ENCODE measurements at regions not wholly inside any gene's neighbourhood (a gene's known extent, or its start where the extent isn't known, plus 50 kb on each side); places are given as distances from the start of the nearest gene placed in this dataset.

- POLR2A ChIA-PET = no interaction called here
Observed at GRCh38 chr3:158961471-158961870, 159.6 kb downstream of the MFSD1 start.

GRCh38 chr3:158961911-158962310, 160.1 kb downstream of the MFSD1 start:
- no peaks in the 10 kb centered on the region for H3K9me3 ChIP-seq (ENCODE audit: control insufficient read depth, insufficient read depth, low read depth, low read length)
- ChIA-PET CTCF (no interaction called here), POLR2A (no interaction called here)
- no peak overlapping the region for H3K27ac ChIP-seq (ENCODE audit: extremely low read depth, low read depth, low read length)
- no peak for TF ChIP-seq PRDM4 (tag by site-specific recombination; IDR thresholded peaks at IDR 0.05)
- H3K4me1 ChIP-seq (ENCODE audit: control insufficient read depth, insufficient read depth, low read length) = no peaks in the 10 kb centered on the region
- H3K36me3 ChIP-seq (ENCODE audit: control insufficient read depth in 2 of 2, insufficient read depth in 1 of 2, low read length in 2 of 2) = no peaks in the 10 kb centered on the region
- H3K4me3 ChIP-seq (ENCODE audit: low read depth, low read length) = no peak overlapping the region

More at GRCh38 chr3:158961471-158961870, 159.6 kb downstream of the MFSD1 start:
- H3K9me3 ChIP-seq (ENCODE audit: control insufficient read depth, insufficient read depth, low read depth, low read length) = no peaks in the 10 kb centered on the region
- CTCF ChIA-PET = no interaction called here
- H3K27ac ChIP-seq (ENCODE audit: extremely low read depth, low read depth, low read length) = no peak overlapping the region
- no peaks in the 10 kb centered on the region for H3K36me3 ChIP-seq (ENCODE audit: control insufficient read depth in 2 of 2, insufficient read depth in 1 of 2, low read length in 2 of 2)
- TF ChIP-seq BCL11A (tag by site-specific recombination; IDR thresholded peaks at IDR 0.05; ENCODE audit: low read depth) (no peak), OSR2 (tag by site-specific recombination; IDR thresholded peaks at IDR 0.05) (no peak), ZNF561 (tag by site-specific recombination; IDR thresholded peaks at IDR 0.05; ENCODE audit: borderline replicate concordance) (no peak), ZSCAN16 (tag by site-specific recombination; IDR thresholded peaks at IDR 0.05) (no peak), ZNF2 (tag by site-specific recombination; IDR thresholded peaks at IDR 0.05) (no peak)
- no peak overlapping the region for H3K4me3 ChIP-seq (ENCODE audit: low read depth, low read length)
- H3K4me1 ChIP-seq (ENCODE audit: control insufficient read depth, insufficient read depth, low read length) = no peaks in the 10 kb centered on the region

- CTCF ChIA-PET = interaction anchor here (0.6 kb wide), 2 partner anchors 17 to 80 kb away, joined by 3 to 6 read pairs; no protein-coding TSS in a partner anchor
- POLR2A ChIA-PET = no interaction called here
- H3K27ac ChIP-seq (ENCODE audit: extremely low read depth, low read depth, low read length) = no peak overlapping the region
- no peaks in the 10 kb centered on the region for H3K9me3 ChIP-seq (ENCODE audit: control insufficient read depth, insufficient read depth, low read depth, low read length)
- no peak for TF ChIP-seq ZNF292 (tag by site-specific recombination; IDR thresholded peaks at IDR 0.05; ENCODE audit: borderline replicate concordance, low read depth)
- TF ChIP-seq REPIN1 (tag by site-specific recombination; IDR thresholded peaks at IDR 0.05; ENCODE audit: low read depth) = no peak
- TF ChIP-seq SP3 (tag by site-specific recombination; IDR thresholded peaks at IDR 0.05) = no peak
- no peak for TF ChIP-seq SALL2 (tag by site-specific recombination; IDR thresholded peaks at IDR 0.05; ENCODE audit: borderline replicate concordance)
- TF ChIP-seq ZNF747 (tag by site-specific recombination; IDR thresholded peaks at IDR 0.05) = no peak
- TF ChIP-seq ZNF24 (tag by site-specific recombination; IDR thresholded peaks at IDR 0.05) = no peak
- no peak for TF ChIP-seq MZF1 (tag by site-specific recombination; IDR thresholded peaks at IDR 0.05; ENCODE audit: borderline replicate concordance)
- no peak for TF ChIP-seq ZNF785 (tag by site-specific recombination; IDR thresholded peaks at IDR 0.05)
- no peak for TF ChIP-seq ZNF580 (tag by site-specific recombination; IDR thresholded peaks at IDR 0.05)
- TF ChIP-seq TRIM28 (IDR thresholded peaks at IDR 0.05; ENCODE audit: borderline replicate concordance, low read length) = no peak
- TF ChIP-seq ZNF521 (tag by site-specific recombination; IDR thresholded peaks at IDR 0.05) = no peak
- no peak for TF ChIP-seq ZFP37 (tag by site-specific recombination; IDR thresholded peaks at IDR 0.05)
- no peak for TF ChIP-seq ZNF121 (tag by site-specific recombination; IDR thresholded peaks at IDR 0.05)
- no peak for TF ChIP-seq KLF9 (tag by site-specific recombination; IDR thresholded peaks at IDR 0.05; ENCODE audit: low read depth)
- no peak for TF ChIP-seq KLF7 (tag by site-specific recombination; IDR thresholded peaks at IDR 0.05; ENCODE audit: borderline replicate concordance)
- H3K4me1 ChIP-seq (ENCODE audit: control insufficient read depth, insufficient read depth, low read length) = no peaks in the 10 kb centered on the region
- no peaks in the 10 kb centered on the region for H3K36me3 ChIP-seq (ENCODE audit: control insufficient read depth in 2 of 2, insufficient read depth in 1 of 2, low read length in 2 of 2)
- H3K4me3 ChIP-seq (ENCODE audit: low read depth, low read length) = no peak overlapping the region
Observed at GRCh38 chr3:158970006-158970405, 168.2 kb downstream of the MFSD1 start.

Data from HEK293 (cell line).